ENCODE measurements at regions not wholly inside any gene's neighbourhood (a gene's known extent, or its start where the extent isn't known, plus 50 kb on each side); places are given as distances from the start of the nearest gene placed in this dataset.

DNA sequence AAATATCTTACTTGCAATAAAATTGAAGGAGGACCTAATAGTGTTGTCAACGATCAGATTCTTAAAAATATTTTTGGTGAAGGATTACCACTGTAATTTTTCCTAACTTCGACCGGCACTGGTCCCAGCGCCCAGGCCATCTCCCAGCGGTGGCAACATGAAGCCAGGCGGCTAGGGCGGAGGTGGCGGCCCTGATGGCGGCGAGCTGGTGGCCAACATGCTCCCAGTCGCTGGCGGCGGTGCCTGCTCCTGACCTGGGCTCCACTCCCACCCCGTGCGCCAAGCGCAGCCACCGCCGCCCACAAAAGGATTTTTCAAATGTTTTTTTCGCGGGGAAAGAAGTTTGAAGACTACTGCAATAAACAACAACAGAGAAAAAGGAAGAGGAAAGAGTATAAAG, 56.5 kb upstream of the B3GALNT1 start:
- 60% methylated on average over 20 of the region's 20 CpGs for WGBS (ENCODE audit: low lambda C conversion rate)
- POLR2A ChIA-PET, result no interaction called here
- no peaks in the 10 kb centered on the region; a peak in 1 of 5 replicates for H3K27me3 ChIP-seq (ENCODE audit: control insufficient read depth in 1 of 2, insufficient read depth in 2 of 2, low read length in 2 of 2)
- CTCF ChIA-PET (ENCODE audit: low intra/inter-chr PET ratio, low total read pairs), result no interaction called here
- no peak overlapping the region for H2AFZ ChIP-seq (ENCODE audit: low read length)
- H3K4me3 ChIP-seq (replicated peaks in 1 of 3; ENCODE audit: insufficient read depth in 1 of 3, low read depth in 2 of 3, low read length in 3 of 3), result no peak overlapping the region
- no TSS peak for BruUV-seq (replicated peaks)
- no peak overlapping the region for H3K27ac ChIP-seq (ENCODE audit: extremely low read length, insufficient read depth, low read length)
- TF ChIP-seq ZNF10 (CRISPR knock-in tag; IDR thresholded peaks at IDR 0.05; ENCODE audit: borderline replicate concordance, low read depth) (no peak), ZMYM3 (CRISPR knock-in tag; IDR thresholded peaks at IDR 0.05) (no peak), JUNB (CRISPR knock-in tag; IDR thresholded peaks at IDR 0.05; ENCODE audit: borderline replicate concordance) (no peak), MTF2 (CRISPR knock-in tag; IDR thresholded peaks at IDR 0.05; ENCODE audit: borderline replicate concordance) (no peak), RARG (CRISPR knock-in tag; IDR thresholded peaks at IDR 0.05; ENCODE audit: low read depth) (no peak), ZFY (CRISPR knock-in tag; IDR thresholded peaks at IDR 0.05) (no peak), MAFG (CRISPR knock-in tag; IDR thresholded peaks at IDR 0.05) (no peak)
- TF ChIP-seq, protein P1, sequence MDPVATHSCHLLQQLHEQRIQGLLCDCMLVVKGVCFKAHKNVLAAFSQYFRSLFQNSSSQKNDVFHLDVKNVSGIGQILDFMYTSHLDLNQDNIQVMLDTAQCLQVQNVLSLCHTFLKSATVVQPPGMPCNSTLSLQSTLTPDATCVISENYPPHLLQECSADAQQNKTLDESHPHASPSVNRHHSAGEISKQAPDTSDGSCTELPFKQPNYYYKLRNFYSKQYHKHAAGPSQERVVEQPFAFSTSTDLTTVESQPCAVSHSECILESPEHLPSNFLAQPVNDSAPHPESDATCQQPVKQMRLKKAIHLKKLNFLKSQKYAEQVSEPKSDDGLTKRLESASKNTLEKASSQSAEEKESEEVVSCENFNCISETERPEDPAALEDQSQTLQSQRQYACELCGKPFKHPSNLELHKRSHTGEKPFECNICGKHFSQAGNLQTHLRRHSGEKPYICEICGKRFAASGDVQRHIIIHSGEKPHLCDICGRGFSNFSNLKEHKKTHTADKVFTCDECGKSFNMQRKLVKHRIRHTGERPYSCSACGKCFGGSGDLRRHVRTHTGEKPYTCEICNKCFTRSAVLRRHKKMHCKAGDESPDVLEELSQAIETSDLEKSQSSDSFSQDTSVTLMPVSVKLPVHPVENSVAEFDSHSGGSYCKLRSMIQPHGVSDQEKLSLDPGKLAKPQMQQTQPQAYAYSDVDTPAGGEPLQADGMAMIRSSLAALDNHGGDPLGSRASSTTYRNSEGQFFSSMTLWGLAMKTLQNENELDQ (CRISPR knock-in tag; IDR thresholded peaks at IDR 0.05; ENCODE audit: borderline replicate concordance), result no peak
- TF ChIP-seq, protein P2, sequence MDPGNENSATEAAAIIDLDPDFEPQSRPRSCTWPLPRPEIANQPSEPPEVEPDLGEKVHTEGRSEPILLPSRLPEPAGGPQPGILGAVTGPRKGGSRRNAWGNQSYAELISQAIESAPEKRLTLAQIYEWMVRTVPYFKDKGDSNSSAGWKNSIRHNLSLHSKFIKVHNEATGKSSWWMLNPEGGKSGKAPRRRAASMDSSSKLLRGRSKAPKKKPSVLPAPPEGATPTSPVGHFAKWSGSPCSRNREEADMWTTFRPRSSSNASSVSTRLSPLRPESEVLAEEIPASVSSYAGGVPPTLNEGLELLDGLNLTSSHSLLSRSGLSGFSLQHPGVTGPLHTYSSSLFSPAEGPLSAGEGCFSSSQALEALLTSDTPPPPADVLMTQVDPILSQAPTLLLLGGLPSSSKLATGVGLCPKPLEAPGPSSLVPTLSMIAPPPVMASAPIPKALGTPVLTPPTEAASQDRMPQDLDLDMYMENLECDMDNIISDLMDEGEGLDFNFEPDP (CRISPR knock-in tag; conservative IDR thresholded peaks at IDR 0.05), result no peak
- H3K4me2 ChIP-seq (ENCODE audit: low read depth, low read length), result no peak overlapping the region
- in situ Hi-C loops (cut with HindIII; ENCODE audit: extremely low pct_ligation_motif_present, low pct_unique_long_range_greater_than_20kb) (no loop called here), intact Hi-C loops (cut with micrococcal nuclease; ENCODE audit: unreplicated experiment) (no loop called here)
- H3K4me1 ChIP-seq (ENCODE audit: insufficient read depth, low read length), result no peaks in the 10 kb centered on the region
- FAIRE-seq, result no peak
- no peaks in the 10 kb centered on the region for H3K79me2 ChIP-seq (ENCODE audit: insufficient read depth, low read length)
- no peak for ATAC-seq
- H3K36me3 ChIP-seq (replicated peaks in 1 of 2; ENCODE audit: control insufficient read depth in 1 of 2, insufficient read depth in 2 of 2, low read length in 2 of 2), result no peaks in the 10 kb centered on the region
- no peak for DNase-seq (ENCODE audit: low spot score)
- H3K9me3 ChIP-seq (ENCODE audit: low read length), result peaks cover 13% of the 10 kb centered on the region; the same call in 1 of the 2 replicates
- H4K20me1 ChIP-seq (ENCODE audit: insufficient read depth, low read length), result no peaks in the 10 kb centered on the region
- no peak overlapping the region for H3K9ac ChIP-seq (ENCODE audit: insufficient read depth, low read depth, low read length)

Data from HepG2 (cell line).